ENCODE measurements at regions not wholly inside any gene's neighbourhood (a gene's known extent, or its start where the extent isn't known, plus 50 kb on each side); places are given as distances from the start of the nearest gene placed in this dataset.

- TF ChIP-seq CTCF (IDR thresholded peaks at IDR 0.05) (no peak), POLR2A (IDR thresholded peaks at IDR 0.05) (no peak)
Measured at GRCh38 chr3:148477375-148477774, 220.3 kb upstream of the AGTR1 start.

Data from esophagus squamous epithelium (tissue), 4 donors.